GM12878 (cell line): ENCODE measurements at regions not wholly inside any gene's neighbourhood (a gene's known extent, or its start where the extent isn't known, plus 50 kb on each side); places are given as distances from the start of the nearest gene placed in this dataset.

Experiments
- ATAC-seq: fragments of 200-7000 bp; cut with Tn5 transposase; 3 replicates; pipeline ENCODE4 v1.9.1; 2020; ENCODE audit warnings: mild to moderate bottlenecking, moderate library complexity
- BruUV-seq: library from RNA; stranded (reverse); fragments of 400-500 nt; replicated peaks from 2 replicates; lab custom pipeline; 2021; lab: Mats Ljungman, UMichigan
- CTCF ChIA-PET: fragments of 300-600 bp; sonication (Branson Sonifier 250); formaldehyde crosslinking; extraction: SDS; loops from one replicate; lab custom pipeline; 2021; ENCODE audit warnings: inconsistent platforms; lab: Yijun Ruan, JAX
- POLR2A ChIA-PET: fragments of 350-600 bp; formaldehyde crosslinking; extraction: SDS; loops from one replicate; lab custom pipeline; 2021; ENCODE audit warnings: inconsistent platforms; lab: Charles Lee
- RAD21 ChIA-PET: fragments of 300-600 bp; sonication (Branson Sonifier 250); formaldehyde crosslinking; loops from one replicate; lab custom pipeline; 2023; ENCODE audit warnings: antibody characterized with exemption; ENCODE audit not compliant: unreplicated experiment; lab: Charles Lee
- SMC1A ChIA-PET: fragments of 300-600 bp; sonication (Branson Sonifier 250); formaldehyde crosslinking; loops from one replicate; lab custom pipeline; 2023; ENCODE audit not compliant: unreplicated experiment, uncharacterized antibody; lab: Charles Lee
- DNase-seq: peaks from one replicate; pipeline ENCODE4 v3.0.0-alpha.2; 2011; ENCODE audit warnings: low read depth, low spot score
- FAIRE-seq: peaks from 3 replicates; lab custom pipeline; 2011; peaks lifted over from hg19 to GRCh38; lab: Jason Lieb, UNC
- H2AFZ ChIP-seq: 2 replicates; pipeline ENCODE4 v1.6.0; 2011; ENCODE audit warnings: low read depth, low read length, control low read depth; ENCODE audit not compliant: control insufficient read depth
- H3K27ac ChIP-seq: 2 replicates; pipeline ENCODE4 v1.5.1; 2011; ENCODE audit warnings: control low read depth; ENCODE audit not compliant: control insufficient read depth, insufficient read depth
- H3K27me3 ChIP-seq, 2 experiments: replicated peaks in 1 of 2; 2 replicates each; pipeline versions ENCODE4 v1.6.0 to v1.6.1; 2011; ENCODE audit warnings: low read length in 1 of 2; ENCODE audit not compliant: control insufficient read depth in 2 of 2, insufficient read depth in 2 of 2
- H3K36me3 ChIP-seq, 2 experiments: 2 replicates each; pipeline ENCODE4 v1.5.1; 2011; ENCODE audit warnings: low read length in 1 of 2; ENCODE audit not compliant: control insufficient read depth in 2 of 2, insufficient read depth in 2 of 2
- H3K4me1 ChIP-seq: 2 replicates; pipeline ENCODE4 v1.6.1; 2011; ENCODE audit warnings: mild to moderate bottlenecking, low read length, moderate library complexity, mixed read lengths; ENCODE audit not compliant: control insufficient read depth, insufficient read depth
- H3K4me2 ChIP-seq: 2 replicates; pipeline ENCODE4 v1.6.0; 2011; ENCODE audit warnings: control low read depth; ENCODE audit not compliant: control insufficient read depth, insufficient read depth
- H3K4me3 ChIP-seq: fragments of 200-600 bp; sonication (generic); 2 replicates; pipeline ENCODE4 v1.5.1; 2016
- H3K79me2 ChIP-seq: 2 replicates; pipeline ENCODE4 v1.6.0; 2011; ENCODE audit warnings: low read length; ENCODE audit not compliant: control insufficient read depth, insufficient read depth
- H3K9ac ChIP-seq: 2 replicates; pipeline ENCODE4 v1.8.0; 2011; ENCODE audit warnings: low read length, control low read depth, mixed read lengths; ENCODE audit not compliant: control insufficient read depth, insufficient read depth
- H3K9me3 ChIP-seq: replicated peaks from 3 replicates; pipeline ENCODE4 v1.5.1; 2011; ENCODE audit warnings: mild to moderate bottlenecking, low read length; ENCODE audit not compliant: control insufficient read depth, insufficient read depth
- H4K20me1 ChIP-seq: 2 replicates; pipeline ENCODE4 v1.6.0; 2011; ENCODE audit not compliant: control insufficient read depth, insufficient read depth
- ATF3 ChIP-seq: IDR thresholded peaks from 2 replicates; pipeline ENCODE4 v1.6.1; 2011; ENCODE audit warnings: low read depth, mild to moderate bottlenecking, low read length, moderate library complexity, borderline replicate concordance; ENCODE audit errors: extremely low read depth
- CBFB ChIP-seq: IDR thresholded peaks from 2 replicates; pipeline ENCODE4 v1.6.1; 2016; ENCODE audit warnings: antibody characterized with exemption, low read depth
- CBX3 ChIP-seq: fragments of 200-600 bp; sonication (generic); IDR thresholded peaks from 2 replicates; pipeline ENCODE4 v1.6.1; 2016; ENCODE audit warnings: low read depth, borderline replicate concordance
- MLLT1 ChIP-seq: fragments of 450-650 bp; IDR thresholded peaks from 2 replicates; pipeline ENCODE4 v1.6.1; 2016; ENCODE audit warnings: mild to moderate bottlenecking
- MTA3 ChIP-seq: IDR thresholded peaks from 2 replicates; pipeline ENCODE4 v1.6.1; 2012; ENCODE audit warnings: low read length, inconsistent platforms, borderline replicate concordance
- MYB ChIP-seq: fragments of 150-350 bp; IDR thresholded peaks from 2 replicates; pipeline ENCODE4 v1.6.1; 2014; ENCODE audit warnings: mild to moderate bottlenecking, low read depth, low read length, borderline replicate concordance
- PBX3 ChIP-seq: IDR thresholded peaks from 2 replicates; pipeline ENCODE4 v1.6.1; 2011; ENCODE audit warnings: mild to moderate bottlenecking, low read depth, low read length, moderate library complexity; ENCODE audit not compliant: insufficient replicate concordance
- POLR2A ChIP-seq: IDR thresholded peaks from 2 replicates; pipeline ENCODE4 v1.6.1; 2011; ENCODE audit warnings: low read depth, mild to moderate bottlenecking, low read length
- REST ChIP-seq: IDR thresholded peaks from 2 replicates; pipeline ENCODE4 v1.6.1; 2012; ENCODE audit warnings: mild to moderate bottlenecking, low read depth, low read length
- SP1 ChIP-seq: IDR thresholded peaks from one replicate; pipeline ENCODE4 v1.6.1; 2011; ENCODE audit warnings: low read depth, low read length
- STAT3 ChIP-seq: IDR thresholded peaks from 2 replicates; pipeline ENCODE4 v1.6.1; 2011; ENCODE audit warnings: low read depth, low read length, improper control_type of control experiment
- YBX1 ChIP-seq: fragments of 450-650 bp; IDR thresholded peaks from 2 replicates; pipeline ENCODE4 v1.6.1; 2016; ENCODE audit warnings: antibody characterized with exemption
- ZNF384 ChIP-seq: IDR thresholded peaks from 2 replicates; pipeline ENCODE4 v1.6.1; 2012; ENCODE audit warnings: low read depth, mild to moderate bottlenecking, low read length, improper control_type of control experiment, borderline replicate concordance
- ZSCAN29 ChIP-seq: fragments of 450-650 bp; IDR thresholded peaks from 2 replicates; pipeline ENCODE4 v1.6.1; 2017; ENCODE audit warnings: mild to moderate bottlenecking, moderate library complexity
- WGBS: methylation state at CpG from one replicate; pipeline ENCODE4 v1.1.6; 2016; ENCODE audit warnings: low lambda C conversion rate; ENCODE audit not compliant: insufficient replicate concordance, insufficient coverage; ENCODE audit errors: missing lambda C conversion rate; 5-methylcytosine and 5-hydroxymethylcytosine counted together
- in situ Hi-C: fragments of 300-500 bp; cut with MboI; formaldehyde crosslinking; loops from 9 replicates; pipeline ENCODE4 v1.14.3; 2018; ENCODE audit warnings: mixed read lengths
- intact Hi-C: fragments of 100-400 bp; cut with micrococcal nuclease; formaldehyde crosslinking; loops from one replicate; pipeline ENCODE4 v1.14.2; 2022; ENCODE audit not compliant: unreplicated experiment
- TF ChIP-seq, protein P1 (sequence below): fragments of 450-650 bp; IDR thresholded peaks from 2 replicates; pipeline ENCODE4 v1.6.1; 2018; ENCODE audit warnings: borderline replicate concordance, mild to moderate bottlenecking; ENCODE audit not compliant: partially characterized antibody

GRCh38 chr3:191922570-191922969 lies 461.6 kb downstream of the PYDC2 start:
- H4K20me1 ChIP-seq = no peaks in the 10 kb centered on the region
- no TSS peak for BruUV-seq
- H2AFZ ChIP-seq = no peak overlapping the region
- no peak overlapping the region for H3K27ac ChIP-seq
- TF ChIP-seq SP1 = no peak
- TF ChIP-seq MLLT1 = no peak
- TF ChIP-seq MYB = no peak
- TF ChIP-seq PBX3 = no peak
- TF ChIP-seq YBX1 = no peak
- no peak for TF ChIP-seq MTA3
- TF ChIP-seq ZSCAN29 = no peak
- no peak for TF ChIP-seq CBX3
- TF ChIP-seq CBFB = no peak
- no peak for TF ChIP-seq ATF3
- no peak for TF ChIP-seq POLR2A
- no peak for TF ChIP-seq STAT3
- no peak for TF ChIP-seq REST
- TF ChIP-seq ZNF384 = no peak
- TF ChIP-seq, protein P1, sequence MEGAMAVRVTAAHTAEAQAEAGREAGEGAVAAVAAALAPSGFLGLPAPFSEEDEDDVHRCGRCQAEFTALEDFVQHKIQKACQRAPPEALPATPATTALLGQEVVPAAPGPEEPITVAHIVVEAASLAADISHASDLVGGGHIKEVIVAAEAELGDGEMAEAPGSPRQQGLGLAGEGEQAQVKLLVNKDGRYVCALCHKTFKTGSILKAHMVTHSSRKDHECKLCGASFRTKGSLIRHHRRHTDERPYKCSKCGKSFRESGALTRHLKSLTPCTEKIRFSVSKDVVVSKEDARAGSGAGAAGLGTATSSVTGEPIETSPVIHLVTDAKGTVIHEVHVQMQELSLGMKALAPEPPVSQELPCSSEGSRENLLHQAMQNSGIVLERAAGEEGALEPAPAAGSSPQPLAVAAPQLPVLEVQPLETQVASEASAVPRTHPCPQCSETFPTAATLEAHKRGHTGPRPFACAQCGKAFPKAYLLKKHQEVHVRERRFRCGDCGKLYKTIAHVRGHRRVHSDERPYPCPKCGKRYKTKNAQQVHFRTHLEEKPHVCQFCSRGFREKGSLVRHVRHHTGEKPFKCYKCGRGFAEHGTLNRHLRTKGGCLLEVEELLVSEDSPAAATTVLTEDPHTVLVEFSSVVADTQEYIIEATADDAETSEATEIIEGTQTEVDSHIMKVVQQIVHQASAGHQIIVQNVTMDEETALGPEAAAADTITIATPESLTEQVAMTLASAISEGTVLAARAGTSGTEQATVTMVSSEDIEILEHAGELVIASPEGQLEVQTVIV = no peak
- H3K4me1 ChIP-seq = no peaks in the 10 kb centered on the region
- RAD21 ChIA-PET = no interaction called here
- in situ Hi-C loops = no loop called here
- no peaks in the 10 kb centered on the region for H3K79me2 ChIP-seq
- no peaks in the 10 kb centered on the region for H3K36me3 ChIP-seq
- H3K4me3 ChIP-seq = no peak overlapping the region
- H3K9me3 ChIP-seq = no peaks in the 10 kb centered on the region
- intact Hi-C loops = no loop called here
- H3K9ac ChIP-seq = no peak overlapping the region
- ATAC-seq = no peak
- no peak for DNase-seq
- CTCF ChIA-PET = no interaction called here
- FAIRE-seq = no peak
- SMC1A ChIA-PET = interaction anchor here (1.1 kb wide), 1 partner anchor 42 kb away, joined by 3 read pairs; no protein-coding TSS in a partner anchor
- POLR2A ChIA-PET = no interaction called here
- no peaks in the 10 kb centered on the region for H3K27me3 ChIP-seq
- H3K4me2 ChIP-seq = no peak overlapping the region
- 55% methylated on average over 5 of the region's 5 CpGs for WGBS
